Activated T-helper 1 cell treated with anti-CD3 and anti-CD28 coated beads, Interleukin-12 subunit alpha, Interleukin-12 subunit beta, Interleukin-2, Interleukin-4 antibody, amounts not matched to agents 30 ng/mL and 10 ng/mL and 1 ng/mL, durations not matched to agents 14 hours and 24 hours and 36 hours (primary cell): ENCODE measurements at regions not wholly inside any gene's neighbourhood (a gene's known extent, or its start where the extent isn't known, plus 50 kb on each side); places are given as distances from the start of the nearest gene placed in this dataset.

Source experiments
- DNase-seq: peaks from one replicate; pipeline ENCODE4 v3.0.0; 2021; ENCODE audit warnings: low spot score
- H3K27ac Mint-ChIP-seq: one replicate; pipeline ENCODE4 v1.8.0; 2021; ENCODE audit warnings: mild to moderate bottlenecking, mixed read lengths
- H3K27me3 Mint-ChIP-seq: one replicate; pipeline ENCODE4 v1.8.0; 2022; ENCODE audit warnings: mild to moderate bottlenecking, moderate library complexity, mixed read lengths; ENCODE audit not compliant: insufficient read depth
- H3K36me3 Mint-ChIP-seq: one replicate; pipeline ENCODE4 v1.8.0; 2021; ENCODE audit warnings: low read depth, mixed read lengths
- H3K4me1 Mint-ChIP-seq: one replicate; pipeline ENCODE4 v1.8.0; 2021; ENCODE audit warnings: low read depth, mixed read lengths
- H3K4me3 Mint-ChIP-seq: one replicate; pipeline ENCODE4 v1.8.0; 2021; ENCODE audit warnings: mild to moderate bottlenecking, moderate library complexity, mixed read lengths
- H3K9me3 Mint-ChIP-seq: one replicate; pipeline ENCODE4 v1.8.0; 2021; ENCODE audit warnings: mixed read lengths
- intact Hi-C: fragments of 100-400 bp; cut with micrococcal nuclease; formaldehyde crosslinking; loops from one replicate; pipeline ENCODE4 v1.15.1; 2024

DNA sequence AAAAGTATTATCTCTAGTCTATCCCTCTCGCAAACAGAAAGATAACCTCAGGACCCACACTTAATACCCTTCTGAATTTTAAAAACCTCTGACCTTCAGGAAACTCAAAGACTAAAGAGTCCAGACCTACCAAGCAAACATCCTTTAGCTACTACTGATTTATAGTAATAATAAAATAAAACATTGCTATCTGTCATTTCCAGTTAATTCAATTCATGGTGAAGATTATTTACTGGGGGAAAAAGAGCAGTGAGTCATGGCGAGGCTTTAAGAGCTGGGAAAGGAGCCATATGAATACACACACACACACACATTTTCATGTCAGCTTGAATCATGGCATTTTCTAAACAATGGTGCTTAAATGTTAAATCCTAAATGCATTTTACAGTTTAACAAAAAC is 87.1 kb downstream of the FAM76B start:
- H3K4me3 Mint-ChIP-seq, result peak overlapping the region; percentile 57
- no peaks in the 10 kb centered on the region for H3K27me3 Mint-ChIP-seq
- no peaks in the 10 kb centered on the region for H3K9me3 Mint-ChIP-seq
- peaks cover 47% of the 10 kb centered on the region for H3K4me1 Mint-ChIP-seq
- intact Hi-C loops, result loop anchor here (5.0 to 10.0 kb wide), 3 partner anchors 615 to 722 kb away; partner anchors contain the start of genes ENDOD1 and SRSF8
- DNase-seq, result no peak
- H3K36me3 Mint-ChIP-seq, result peaks cover 2% of the 10 kb centered on the region
- H3K27ac Mint-ChIP-seq, result no peak overlapping the region

GRCh38 chr11:95700471-95700817 is 89.1 kb downstream of the FAM76B start:
- Mint-ChIP-seq H3K9me3 (peaks cover 6% of the 10 kb centered on the region), H3K27me3 (no peaks in the 10 kb centered on the region), H3K27ac (peak overlapping the region; percentile 95), H3K4me1 (peaks cover 63% of the 10 kb centered on the region), H3K4me3 (peak overlapping the region; percentile 73), H3K36me3 (peaks cover 17% of the 10 kb centered on the region)
- no peak for DNase-seq
- intact Hi-C loops, result loop anchor here (1.0 to 10.0 kb wide), 8 partner anchors 15 to 724 kb away; partner anchors contain the start of genes ENDOD1, SESN3 and SRSF8

DNA sequence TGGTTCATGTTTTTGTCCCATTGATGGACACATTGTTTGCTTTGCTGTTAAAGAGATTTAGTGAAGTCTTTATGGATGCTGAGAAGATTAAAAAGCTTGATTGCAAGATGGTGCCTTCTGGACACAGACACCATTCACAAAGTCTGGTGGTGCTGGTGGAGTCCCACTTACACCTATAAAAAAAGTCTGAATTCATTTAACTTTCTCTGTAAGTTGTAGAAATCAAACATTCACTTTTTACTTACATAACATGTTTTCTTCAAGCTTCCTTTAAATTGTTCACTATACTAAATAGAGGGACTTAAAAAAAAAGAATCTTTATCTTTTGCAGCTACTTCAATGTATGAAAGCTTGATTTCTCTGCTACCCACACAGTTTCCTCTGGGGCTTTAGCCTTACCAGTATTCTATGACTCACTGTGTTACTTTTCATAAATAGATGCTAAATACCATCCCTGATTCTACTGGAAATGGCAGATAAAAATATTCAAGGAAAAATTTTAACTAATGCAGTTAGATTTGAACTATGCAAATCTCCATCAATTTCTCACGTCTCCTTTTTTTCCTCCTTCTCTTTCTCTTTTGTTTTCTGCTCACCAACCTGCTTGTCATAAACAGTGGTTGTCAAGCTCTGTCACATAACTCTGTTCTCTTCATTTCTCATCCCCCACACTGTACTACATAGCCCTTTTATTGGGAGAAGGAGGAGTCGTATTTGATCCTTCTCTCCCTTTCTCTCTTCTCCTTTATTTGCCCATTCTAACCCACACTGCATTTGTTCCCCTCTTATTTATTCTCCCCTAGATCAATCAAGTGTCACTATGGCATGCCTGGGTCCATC is 89.7 kb downstream of the FAM76B start:
- Mint-ChIP-seq H3K36me3 (peaks cover 17% of the 10 kb centered on the region), H3K4me3 (peak overlapping the region; percentile 73)
- no peak for DNase-seq

GRCh38 chr11:95698676-95699557 is 90.7 kb downstream of the FAM76B start:
- Mint-ChIP-seq H3K36me3 (peaks cover 19% of the 10 kb centered on the region), H3K4me1 (peaks cover 75% of the 10 kb centered on the region), H3K4me3 (peak overlapping the region; percentile 73), H3K27me3 (no peaks in the 10 kb centered on the region), H3K9me3 (peaks cover 15% of the 10 kb centered on the region), H3K27ac (peak overlapping the region; percentile 95)
- intact Hi-C loops, result loop anchor here (1.0 to 2.0 kb wide), 5 partner anchors 10 to 115 kb away; no protein-coding TSS in a partner anchor
- no peak for DNase-seq

More for the DNA sequence above, 89.7 kb downstream of the FAM76B start:
- no peaks in the 10 kb centered on the region for H3K27me3 Mint-ChIP-seq
- peaks cover 68% of the 10 kb centered on the region for H3K4me1 Mint-ChIP-seq
- H3K27ac Mint-ChIP-seq, result peak overlapping the region; percentile 95
- H3K9me3 Mint-ChIP-seq, result peaks cover 8% of the 10 kb centered on the region
- intact Hi-C loops, result loop anchor here (1.0 to 10.0 kb wide), 13 partner anchors 11 to 725 kb away; partner anchors contain the start of genes ENDOD1, SESN3 and SRSF8

DNA sequence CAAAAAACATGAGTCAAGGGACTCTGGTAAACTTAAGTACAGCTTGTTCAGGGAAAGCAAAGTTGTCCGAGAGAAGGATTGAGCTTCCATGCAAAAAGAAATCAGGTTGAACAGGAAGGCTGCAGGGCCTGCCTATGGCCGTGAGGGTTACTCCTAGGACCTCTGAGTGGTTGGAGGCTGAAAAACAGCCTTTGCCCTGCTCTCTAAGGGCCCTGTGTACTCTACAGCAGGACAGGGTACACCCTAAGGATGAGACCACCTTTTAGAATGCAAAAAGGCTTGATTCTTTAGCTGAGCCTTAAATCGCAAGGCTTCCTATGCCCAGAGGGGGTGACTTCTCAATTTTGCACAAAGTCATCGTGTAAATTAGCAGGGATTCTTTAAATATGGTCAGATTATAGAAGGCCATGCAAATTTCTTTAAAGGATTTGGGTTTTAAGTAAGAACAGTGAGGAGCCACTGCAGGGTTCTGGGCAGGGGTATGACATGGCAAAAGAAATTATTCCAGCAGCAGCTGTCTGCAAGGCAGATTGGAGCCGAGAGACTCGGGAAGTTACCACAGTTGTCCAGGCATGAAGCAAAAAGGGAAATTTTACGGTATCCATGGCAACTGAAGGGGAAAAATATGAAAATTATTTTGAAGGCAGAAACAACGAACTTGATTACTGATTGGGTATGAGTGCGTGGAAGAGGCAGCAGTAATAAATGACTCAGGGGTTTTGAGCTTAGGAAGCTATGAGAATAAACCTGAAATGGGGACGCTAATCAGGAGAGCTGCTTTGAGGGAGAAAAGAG is 91.8 kb downstream of the FAM76B start:
- no peaks in the 10 kb centered on the region for H3K27me3 Mint-ChIP-seq
- no peak for DNase-seq
- H3K27ac Mint-ChIP-seq, result peak overlapping the region; percentile 95
- peak overlapping the region; percentile 43 for H3K4me3 Mint-ChIP-seq
- intact Hi-C loops, result loop anchor here (2.0 kb wide), 1 partner anchor 57 kb away; no protein-coding TSS in a partner anchor
- peaks cover 21% of the 10 kb centered on the region for H3K36me3 Mint-ChIP-seq
- peaks cover 75% of the 10 kb centered on the region for H3K4me1 Mint-ChIP-seq
- peaks cover 17% of the 10 kb centered on the region for H3K9me3 Mint-ChIP-seq

GRCh38 chr11:95695181-95695580 is 94.4 kb downstream of the FAM76B start:
- peaks cover 17% of the 10 kb centered on the region for H3K9me3 Mint-ChIP-seq
- H3K27me3 Mint-ChIP-seq, result no peaks in the 10 kb centered on the region
- intact Hi-C loops, result no loop called here
- H3K4me3 Mint-ChIP-seq, result no peak overlapping the region
- H3K27ac Mint-ChIP-seq, result peak overlapping the region; percentile 29
- H3K36me3 Mint-ChIP-seq, result peaks cover 21% of the 10 kb centered on the region
- H3K4me1 Mint-ChIP-seq, result peaks cover 60% of the 10 kb centered on the region
- DNase-seq, result no peak

DNA sequence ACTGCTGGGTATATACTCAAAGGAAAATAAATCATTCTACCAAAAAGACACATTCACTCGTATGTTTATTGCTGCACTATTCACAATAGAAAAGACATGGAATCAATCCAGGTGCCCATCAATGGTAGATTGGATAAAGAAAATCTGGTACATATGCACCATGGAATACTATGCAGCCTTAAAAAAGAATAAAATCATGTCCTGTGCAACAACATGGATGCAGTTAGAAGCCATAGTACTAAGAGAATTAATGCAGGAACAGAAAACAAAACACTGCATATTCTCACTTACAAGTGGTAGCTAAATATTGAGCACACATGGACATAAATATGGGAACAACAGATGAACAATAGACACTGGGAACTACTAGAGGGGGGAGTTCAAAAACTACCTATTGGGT is 96.3 kb downstream of the FAM76B start:
- no peak for DNase-seq
- peaks cover 24% of the 10 kb centered on the region for H3K36me3 Mint-ChIP-seq
- H3K9me3 Mint-ChIP-seq, result peaks cover 17% of the 10 kb centered on the region
- no peak overlapping the region for H3K27ac Mint-ChIP-seq
- intact Hi-C loops, result no loop called here
- no peak overlapping the region for H3K4me3 Mint-ChIP-seq
- no peaks in the 10 kb centered on the region for H3K27me3 Mint-ChIP-seq
- H3K4me1 Mint-ChIP-seq, result peaks cover 41% of the 10 kb centered on the region

- H3K9me3 Mint-ChIP-seq, result peaks cover 17% of the 10 kb centered on the region
- H3K27ac Mint-ChIP-seq, result no peak overlapping the region
- H3K4me1 Mint-ChIP-seq, result peaks cover 35% of the 10 kb centered on the region
- H3K27me3 Mint-ChIP-seq, result no peaks in the 10 kb centered on the region
- DNase-seq, result no peak
- H3K4me3 Mint-ChIP-seq, result no peak overlapping the region
- H3K36me3 Mint-ChIP-seq, result peaks cover 21% of the 10 kb centered on the region
- intact Hi-C loops, result no loop called here
These were observed 96.9 kb downstream of the FAM76B start for GRCh38 chr11:95692526-95693260.

GRCh38 chr11:95690100-95690499 is 99.5 kb downstream of the FAM76B start:
- no peak for DNase-seq
- H3K9me3 Mint-ChIP-seq, result peaks cover 11% of the 10 kb centered on the region
- H3K4me1 Mint-ChIP-seq, result peaks cover 22% of the 10 kb centered on the region
- peaks cover 7% of the 10 kb centered on the region for H3K36me3 Mint-ChIP-seq
- intact Hi-C loops, result no loop called here
- no peak overlapping the region for H3K4me3 Mint-ChIP-seq
- H3K27ac Mint-ChIP-seq, result no peak overlapping the region
- no peaks in the 10 kb centered on the region for H3K27me3 Mint-ChIP-seq

GRCh38 chr11:95688501-95689222 is 100.9 kb downstream of the FAM76B start:
- Mint-ChIP-seq H3K36me3 (peaks cover 6% of the 10 kb centered on the region), H3K27me3 (no peaks in the 10 kb centered on the region), H3K4me3 (no peak overlapping the region), H3K4me1 (peaks cover 27% of the 10 kb centered on the region), H3K27ac (no peak overlapping the region), H3K9me3 (no peaks in the 10 kb centered on the region)
- intact Hi-C loops, result loop anchor here (1.0 to 2.0 kb wide), 8 partner anchors 8 to 500 kb away; no protein-coding TSS in a partner anchor
- peak; percentile 34 for DNase-seq

DNA sequence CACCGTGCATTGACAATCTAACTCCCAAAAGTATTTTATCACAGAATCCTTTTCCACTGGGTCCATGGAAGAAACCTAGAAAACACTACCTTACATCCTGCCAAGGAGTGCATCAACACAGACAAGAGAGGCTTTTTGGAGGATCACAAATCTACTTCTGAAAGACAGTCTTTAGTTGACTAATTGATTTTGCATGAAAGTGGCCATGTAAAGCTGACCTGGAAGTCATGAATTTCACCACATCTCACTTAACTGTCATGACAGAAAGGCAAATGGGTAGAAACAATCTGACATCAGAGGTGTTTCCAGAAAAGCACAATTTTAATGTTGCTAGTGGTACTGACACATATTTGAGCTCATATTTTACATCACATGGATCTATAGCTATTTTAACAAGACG is 101.6 kb downstream of the FAM76B start:
- Mint-ChIP-seq H3K4me3 (no peak overlapping the region), H3K4me1 (peaks cover 33% of the 10 kb centered on the region), H3K36me3 (peaks cover 6% of the 10 kb centered on the region), H3K9me3 (no peaks in the 10 kb centered on the region), H3K27me3 (no peaks in the 10 kb centered on the region), H3K27ac (no peak overlapping the region)
- DNase-seq, result no peak
- intact Hi-C loops, result loop anchor here (1.0 to 2.0 kb wide), 7 partner anchors 8 to 500 kb away; no protein-coding TSS in a partner anchor
